ENCODE measurements at regions not wholly inside any gene's neighbourhood (a gene's known extent, or its start where the extent isn't known, plus 50 kb on each side); places are given as distances from the start of the nearest gene placed in this dataset.

GRCh38 chr1:50289495-50289894, 133.7 kb downstream of the DMRTA2 start:
- TF ChIP-seq CTCF (IDR thresholded peaks at IDR 0.05) (no peak), POLR2AphosphoS5 (IDR thresholded peaks at IDR 0.05; ENCODE audit: low read depth, low read length) (no peak), REST (IDR thresholded peaks at IDR 0.05; ENCODE audit: insufficient read depth in 1 of 2, low read depth in 2 of 2, low read length in 1 of 2) (no peak), TCF7L2 (IDR thresholded peaks at IDR 0.05; ENCODE audit: low read depth, low read length) (no peak), SIN3A (IDR thresholded peaks at IDR 0.05; ENCODE audit: borderline replicate concordance, insufficient read depth, low read depth, low read length) (no peak)

All from Panc1 (cell line).